H1 (cell line): ENCODE measurements at regions not wholly inside any gene's neighbourhood (a gene's known extent, or its start where the extent isn't known, plus 50 kb on each side); places are given as distances from the start of the nearest gene placed in this dataset.

Experiments
- EP300 ChIP-seq, 2 experiments: IDR thresholded peaks; 1 replicate in 1 of 2; 2 replicates in 1 of 2; pipeline ENCODE4 v1.6.1; 2011 to 2012; ENCODE audit warnings: low read depth in 2 of 2, low read length in 2 of 2, mild to moderate bottlenecking in 2 of 2, borderline replicate concordance in 1 of 2, inconsistent platforms in 1 of 2, moderate library complexity in 1 of 2
- JUND ChIP-seq: IDR thresholded peaks from 2 replicates; pipeline ENCODE4 v1.6.1; 2011; ENCODE audit warnings: mild to moderate bottlenecking, improper control_type of control experiment, low read length
- TEAD4 ChIP-seq: IDR thresholded peaks from 2 replicates; pipeline ENCODE4 v1.6.1; 2012; ENCODE audit warnings: low read depth, low read length, inconsistent platforms, mixed read lengths

- TF ChIP-seq EP300 (IDR thresholded peaks at IDR 0.05; ENCODE audit: borderline replicate concordance in 1 of 2, low read depth in 2 of 2, low read length in 2 of 2) (no peak), JUND (no peak), TEAD4 (no peak)
Observed at GRCh38 chr13:40115426-40115825, 460.0 kb downstream of the COG6 start (continued).
